ENCODE measurements at regions not wholly inside any gene's neighbourhood (a gene's known extent, or its start where the extent isn't known, plus 50 kb on each side); places are given as distances from the start of the nearest gene placed in this dataset.
"Not testable (repeated sequence)": the region's sequence is repeated elsewhere in the genome, so short reads cannot be mapped to it uniquely, and the experiment has no call there.

DNA sequence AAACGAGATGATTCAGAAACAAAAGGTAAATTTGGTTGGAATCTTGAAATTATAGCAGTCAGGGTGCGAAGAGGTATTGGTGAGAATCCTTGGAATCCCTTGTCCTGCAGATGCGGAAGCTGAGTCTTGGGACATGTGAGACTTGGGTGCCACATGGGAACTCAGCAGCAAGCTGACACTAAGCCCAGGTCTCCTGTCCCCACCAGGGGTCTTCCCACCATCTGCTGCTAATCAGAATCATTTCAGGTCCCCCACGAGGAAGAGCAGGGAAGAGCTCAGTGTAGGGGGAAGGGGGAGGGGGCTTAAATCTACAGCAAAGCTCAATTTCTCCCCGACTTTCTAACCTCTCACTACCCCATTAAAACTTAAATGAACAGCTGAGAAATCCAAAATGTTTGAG is 126.1 kb upstream of the BMPER start:
- H3K9me3 ChIP-seq, result peaks cover 10% of the 10 kb centered on the region; the same call in 1 of the 2 replicates
- H3K36me3 ChIP-seq, result no peaks in the 10 kb centered on the region
- no peak overlapping the region for H3K4me3 ChIP-seq
- H3K27me3 ChIP-seq, result no peaks in the 10 kb centered on the region
- no peak for DNase-seq

DNA sequence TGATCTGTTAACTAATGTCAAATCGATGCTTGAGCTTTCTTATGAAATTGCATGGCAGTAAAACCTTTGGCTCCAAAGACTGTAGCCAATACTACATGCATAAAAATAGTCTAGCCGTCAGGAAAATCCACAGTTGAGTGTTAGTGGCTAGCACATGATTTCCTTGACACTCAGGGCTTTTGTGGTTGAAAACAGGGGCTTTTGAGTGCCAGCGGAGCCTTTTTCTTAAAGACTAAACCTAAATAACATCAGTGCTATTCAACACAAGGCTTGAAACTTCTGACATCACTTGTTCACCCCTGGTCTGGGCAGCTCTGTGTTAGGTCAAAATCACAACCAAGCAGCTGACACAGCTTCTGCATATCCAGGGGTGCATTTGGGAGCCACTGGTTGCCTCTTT is 124.2 kb upstream of the BMPER start:
- no peak for DNase-seq
- Histone ChIP-seq H3K4me3 (no peak overlapping the region), H3K9me3 (peaks cover 10% of the 10 kb centered on the region; the same call in 1 of the 2 replicates), H3K36me3 (no peaks in the 10 kb centered on the region), H3K27me3 (no peaks in the 10 kb centered on the region)

DNA sequence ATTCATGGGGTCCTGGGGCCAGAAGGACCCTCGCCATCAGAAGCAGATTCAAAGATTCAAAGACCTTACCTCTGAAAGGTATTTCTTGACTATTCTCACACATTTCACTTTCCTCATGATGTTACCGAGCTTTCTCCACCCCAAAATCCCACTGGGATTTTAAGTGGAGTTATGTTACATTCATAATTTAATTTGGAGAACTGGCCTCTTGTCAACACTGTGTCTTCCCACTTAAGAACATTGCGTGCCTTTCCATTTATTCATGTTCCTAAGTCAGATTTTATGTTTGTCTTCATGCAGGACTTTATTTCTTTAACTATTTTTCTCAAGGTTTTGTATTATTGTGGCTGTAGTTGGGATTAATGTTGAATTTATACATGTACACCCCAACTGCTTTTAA is 123.5 kb upstream of the BMPER start:
- H3K27me3 ChIP-seq, result no peaks in the 10 kb centered on the region
- no peak overlapping the region for H3K4me3 ChIP-seq
- no peaks in the 10 kb centered on the region for H3K36me3 ChIP-seq
- no peak for DNase-seq
- peaks cover 10% of the 10 kb centered on the region; the same call in 1 of the 2 replicates for H3K9me3 ChIP-seq

DNA sequence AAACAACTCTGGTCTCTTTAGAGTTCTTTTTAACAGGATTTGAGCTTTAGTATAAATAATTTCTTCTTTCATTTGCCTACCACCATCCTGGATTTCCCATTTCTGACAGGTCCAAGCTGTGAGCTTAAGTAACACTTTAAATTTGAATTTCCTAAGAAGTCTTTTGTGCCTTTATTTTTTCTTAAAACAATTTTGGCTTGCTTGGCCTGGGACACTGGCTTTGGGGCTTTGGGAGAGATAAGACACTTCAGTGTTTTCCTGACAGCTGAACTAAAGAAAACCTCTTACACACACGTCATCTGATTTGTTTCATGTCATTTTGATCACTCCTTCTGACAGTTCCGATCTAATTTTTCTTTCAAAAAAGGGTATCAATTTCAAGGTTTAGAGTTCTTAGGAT is 121.3 kb upstream of the BMPER start:
- Histone ChIP-seq H3K36me3 (no peaks in the 10 kb centered on the region), H3K4me3 (no peak overlapping the region), H3K9me3 (peaks cover 10% of the 10 kb centered on the region; the same call in 1 of the 2 replicates), H3K27me3 (no peaks in the 10 kb centered on the region)
- DNase-seq, result no peak

DNA sequence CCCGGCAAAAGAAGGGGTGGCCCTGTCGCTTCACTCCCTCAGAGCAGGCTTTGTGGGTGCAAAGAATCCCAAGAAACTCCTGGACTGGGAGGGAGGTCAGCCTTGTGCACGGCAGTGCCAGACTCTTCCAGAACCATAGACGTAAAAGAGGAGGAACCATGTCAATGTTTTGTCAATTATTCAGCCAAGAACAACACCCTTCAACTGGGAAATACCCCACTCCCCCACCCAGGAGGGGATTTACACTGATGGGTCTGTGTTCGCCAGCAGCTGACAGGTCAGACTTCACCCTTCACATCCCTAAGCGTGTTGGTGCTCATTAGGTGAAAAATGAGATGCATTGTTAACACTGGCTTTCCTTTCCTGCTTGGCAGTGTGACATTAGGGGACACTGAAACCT is 116.8 kb upstream of the BMPER start:
- peaks cover 2% of the 10 kb centered on the region; the same call in 1 of the 2 replicates for H3K9me3 ChIP-seq
- no peaks in the 10 kb centered on the region for H3K27me3 ChIP-seq
- no peaks in the 10 kb centered on the region for H3K36me3 ChIP-seq
- DNase-seq, result no peak
- H3K4me3 ChIP-seq, result no peak overlapping the region

DNA sequence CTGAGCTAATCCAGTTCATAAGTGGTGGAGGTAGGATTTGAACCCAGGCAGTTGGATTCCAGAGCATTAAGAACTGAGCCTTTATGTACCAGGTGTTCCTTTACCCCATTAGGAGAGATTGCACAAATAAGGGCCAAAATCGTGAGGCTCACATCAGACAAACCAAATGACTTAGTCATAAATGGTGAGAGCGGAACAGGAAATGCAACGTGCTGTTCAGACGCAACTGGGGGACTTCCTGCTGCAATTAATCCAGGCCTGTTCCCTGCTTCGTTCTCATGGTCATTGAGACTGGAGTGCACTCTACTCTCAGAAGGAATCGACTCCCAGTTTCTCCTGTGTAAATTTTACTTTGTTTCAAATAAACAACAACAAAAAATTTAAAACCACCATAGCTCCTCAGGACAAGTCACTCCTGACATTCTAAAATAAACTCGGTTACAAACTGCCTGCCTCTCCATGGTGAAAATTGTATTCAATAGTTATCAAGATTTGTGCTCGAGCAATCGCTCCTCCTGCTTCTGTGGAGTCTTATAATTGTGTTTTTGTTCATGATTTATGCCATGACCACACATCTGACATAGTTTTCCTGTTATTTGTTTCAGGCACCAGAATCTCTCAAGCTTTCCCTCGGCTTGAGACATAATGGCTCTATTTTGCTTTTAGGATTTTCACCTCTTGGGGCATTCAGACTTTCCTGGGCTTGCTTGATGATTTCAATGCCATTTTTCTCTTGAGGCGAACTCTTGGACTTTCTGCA is 115.3 kb upstream of the BMPER start:
- no peak for DNase-seq
- no peaks in the 10 kb centered on the region for H3K36me3 ChIP-seq
- no peaks in the 10 kb centered on the region for H3K9me3 ChIP-seq
- no peaks in the 10 kb centered on the region for H3K27me3 ChIP-seq
- no peak overlapping the region for H3K4me3 ChIP-seq

DNA sequence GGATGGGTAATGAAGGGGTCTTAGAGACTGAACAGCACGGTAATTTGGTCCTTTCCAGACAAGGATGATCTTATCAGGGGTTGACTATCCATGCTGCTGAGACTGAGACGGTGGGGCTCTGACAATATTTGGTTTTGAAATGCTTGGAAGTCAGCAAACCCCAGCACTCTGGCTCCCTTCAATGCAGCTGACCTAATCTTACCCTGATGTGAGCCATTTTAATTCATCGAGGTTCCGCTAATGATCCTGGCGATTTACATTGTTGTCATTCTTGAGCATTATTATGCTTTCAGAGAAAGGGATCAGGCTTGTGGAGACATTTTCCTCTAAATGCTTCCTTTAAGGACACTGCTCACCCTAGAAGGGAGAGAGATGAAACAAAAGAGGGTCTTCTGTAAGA is 114.6 kb upstream of the BMPER start:
- no peaks in the 10 kb centered on the region for H3K27me3 ChIP-seq
- H3K9me3 ChIP-seq, result no peaks in the 10 kb centered on the region
- H3K4me3 ChIP-seq, result no peak overlapping the region

DNA sequence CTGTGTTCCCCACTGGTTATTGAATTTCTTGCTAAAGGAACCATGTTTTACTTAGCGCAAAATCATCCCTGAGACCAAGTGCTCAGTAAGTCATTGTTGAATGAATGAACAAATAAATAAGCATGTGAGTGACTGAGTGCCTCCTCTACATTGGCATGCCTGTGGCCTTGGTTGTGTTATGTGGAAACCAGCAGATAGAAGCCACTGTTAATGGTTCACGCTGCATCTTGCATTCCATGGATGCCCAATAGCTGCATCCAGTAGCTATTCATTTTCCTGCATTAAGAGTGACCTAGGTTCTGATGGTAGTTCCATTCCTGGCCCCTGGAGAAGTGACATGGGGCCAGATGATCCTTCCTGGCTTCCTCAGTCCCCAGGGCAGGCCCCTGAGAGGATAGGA is 113.3 kb upstream of the BMPER start:
- Histone ChIP-seq H3K36me3 (no peaks in the 10 kb centered on the region), H3K4me3 (no peak overlapping the region), H3K27me3 (no peaks in the 10 kb centered on the region), H3K9me3 (no peaks in the 10 kb centered on the region)
- DNase-seq, result no peak

More for the DNA sequence above, 114.6 kb upstream of the BMPER start:
- no peak for DNase-seq
- H3K36me3 ChIP-seq, result no peaks in the 10 kb centered on the region

DNA sequence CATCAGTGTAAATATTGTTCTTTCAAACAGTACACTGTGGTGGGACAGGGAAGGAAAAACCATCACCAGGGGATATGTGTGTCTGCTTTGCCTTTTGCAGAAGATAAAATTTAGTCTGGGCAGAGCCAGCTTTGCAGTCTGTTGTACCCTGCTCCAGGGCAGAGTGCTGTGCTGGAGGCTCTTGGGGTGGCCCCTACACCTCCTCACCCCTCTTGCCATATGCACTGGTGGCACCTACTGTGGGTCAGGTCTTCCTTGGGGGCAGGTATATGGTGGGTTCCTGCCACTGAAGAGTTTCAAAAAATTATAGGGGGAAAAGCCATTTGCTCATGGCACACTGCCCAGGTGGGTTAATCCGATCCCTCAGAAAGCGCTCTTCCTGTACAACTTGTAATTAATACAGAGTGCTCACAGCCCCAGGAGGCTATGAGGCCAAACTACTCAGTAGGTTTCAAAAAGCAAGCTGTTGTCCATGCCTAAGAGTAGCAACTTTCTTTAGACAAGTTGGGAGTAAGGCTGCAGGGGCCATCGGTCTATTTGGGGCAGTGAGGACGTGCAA is 112.7 kb upstream of the BMPER start:
- DNase-seq, result no peak
- Histone ChIP-seq H3K27me3 (no peaks in the 10 kb centered on the region), H3K9me3 (no peaks in the 10 kb centered on the region)

DNA sequence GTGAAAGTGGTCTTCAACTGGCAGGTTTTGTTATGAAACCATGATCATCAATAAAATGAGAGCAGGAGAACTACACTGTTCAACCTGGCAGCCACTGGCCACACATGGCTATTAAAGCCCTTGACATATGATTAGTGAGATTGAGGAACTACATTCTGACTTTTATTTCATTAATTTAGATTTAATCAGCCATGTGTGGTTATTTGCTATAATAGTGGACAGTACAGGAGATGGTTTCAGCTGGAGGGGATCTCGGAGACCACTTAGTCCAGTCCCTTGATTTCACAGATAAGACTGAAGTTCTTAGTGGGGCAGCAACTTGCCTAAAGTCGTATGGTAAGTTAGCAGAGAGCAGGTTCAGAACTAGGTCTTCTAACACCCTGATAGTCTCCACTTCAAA is 111.7 kb upstream of the BMPER start:
- Histone ChIP-seq H3K9me3 (no peaks in the 10 kb centered on the region), H3K27me3 (no peaks in the 10 kb centered on the region), H3K36me3 (no peaks in the 10 kb centered on the region), H3K4me3 (no peak overlapping the region)
- no peak for DNase-seq

More for the DNA sequence above, 112.7 kb upstream of the BMPER start:
- Histone ChIP-seq H3K4me3 (no peak overlapping the region), H3K36me3 (no peaks in the 10 kb centered on the region)

DNA sequence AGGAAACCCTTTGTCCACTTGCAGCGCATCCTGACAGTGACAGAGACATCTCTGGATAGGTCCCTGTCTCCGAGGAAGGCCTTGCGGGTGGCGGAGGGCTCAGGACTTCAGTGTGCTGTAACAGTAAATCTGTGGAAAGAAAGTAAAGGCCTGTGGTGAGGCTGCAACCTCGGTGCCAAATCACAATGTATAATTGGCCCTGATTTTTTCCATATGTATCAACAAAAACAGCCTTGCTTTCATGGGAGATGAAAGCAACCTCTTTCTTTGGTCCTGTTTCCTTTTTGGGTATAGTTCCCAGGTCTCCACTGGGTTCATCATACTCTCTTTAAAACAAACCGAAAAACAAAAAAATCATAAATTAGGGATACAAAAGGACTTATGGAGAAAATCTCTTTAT is 110.9 kb upstream of the BMPER start:
- Histone ChIP-seq H3K36me3 (no peaks in the 10 kb centered on the region), H3K9me3 (no peaks in the 10 kb centered on the region), H3K27me3 (no peaks in the 10 kb centered on the region), H3K4me3 (no peak overlapping the region)
- DNase-seq, result no peak

DNA sequence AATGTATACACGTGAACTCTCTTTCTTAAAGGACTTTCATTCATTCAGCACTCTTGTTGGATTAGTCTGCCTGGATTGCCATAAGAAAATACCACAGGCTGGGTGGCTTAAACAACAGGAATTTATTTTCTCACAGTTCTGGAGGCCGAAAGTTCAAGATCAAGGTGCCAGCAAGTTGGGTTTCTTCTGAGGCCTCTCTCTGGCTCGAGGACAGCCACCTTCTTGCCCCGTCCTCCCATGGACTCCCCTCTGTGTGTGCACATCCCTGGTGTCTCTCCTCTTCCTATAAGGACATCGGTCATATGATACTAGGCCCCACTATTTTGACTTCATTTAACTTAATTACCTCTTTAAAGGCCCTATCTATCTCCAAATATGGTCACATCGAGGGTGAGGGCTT is 110.4 kb upstream of the BMPER start:
- no peaks in the 10 kb centered on the region for H3K36me3 ChIP-seq
- no peaks in the 10 kb centered on the region for H3K9me3 ChIP-seq
- DNase-seq, result no peak
- H3K27me3 ChIP-seq, result no peaks in the 10 kb centered on the region
- H3K4me3 ChIP-seq, result no peak overlapping the region

DNA sequence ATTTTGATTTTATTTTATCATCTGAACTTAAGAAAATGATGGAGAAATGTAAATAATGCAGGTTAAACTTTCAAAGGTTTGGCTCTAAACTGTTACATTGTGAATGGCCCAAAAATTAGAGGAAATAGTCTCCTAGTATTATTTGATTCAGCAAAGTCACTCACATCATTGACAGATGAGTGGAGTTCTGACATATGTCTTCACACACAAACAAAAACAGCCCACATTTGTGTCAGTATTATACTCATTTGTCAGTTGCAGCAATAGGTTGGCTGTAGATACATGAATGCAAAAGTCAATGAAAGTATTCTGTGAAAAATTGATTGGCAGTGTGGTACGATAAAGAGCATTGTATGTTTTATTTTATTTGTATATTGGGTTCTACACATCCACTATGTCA is 108.8 kb upstream of the BMPER start:
- H3K4me3 ChIP-seq, result no peak overlapping the region
- no peaks in the 10 kb centered on the region for H3K9me3 ChIP-seq
- no peak for DNase-seq
- H3K27me3 ChIP-seq, result no peaks in the 10 kb centered on the region
- H3K36me3 ChIP-seq, result no peaks in the 10 kb centered on the region

DNA sequence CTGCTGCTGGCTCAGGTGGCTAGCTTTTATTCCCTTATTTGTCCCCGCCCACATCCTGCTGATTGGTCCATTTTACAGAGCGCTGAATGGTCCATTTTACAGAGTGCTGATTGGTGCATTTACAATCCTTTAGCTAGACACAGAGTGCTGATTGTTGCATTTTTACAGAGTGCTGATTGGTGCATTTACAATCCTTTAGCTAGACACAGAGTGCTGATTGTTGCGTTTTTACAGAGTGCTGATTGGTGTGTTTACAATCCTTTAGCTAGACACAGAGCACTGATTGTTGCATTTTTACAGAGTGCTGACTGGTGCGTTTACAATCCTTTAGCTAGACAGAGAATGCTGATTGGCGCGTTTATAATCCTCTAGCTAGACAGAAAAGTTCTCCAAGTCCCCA is 107.8 kb upstream of the BMPER start:
- H3K9me3 ChIP-seq, H3K4me3 ChIP-seq, H3K36me3 ChIP-seq, H3K27me3 ChIP-seq, DNase-seq: not testable (repeated sequence)

DNA sequence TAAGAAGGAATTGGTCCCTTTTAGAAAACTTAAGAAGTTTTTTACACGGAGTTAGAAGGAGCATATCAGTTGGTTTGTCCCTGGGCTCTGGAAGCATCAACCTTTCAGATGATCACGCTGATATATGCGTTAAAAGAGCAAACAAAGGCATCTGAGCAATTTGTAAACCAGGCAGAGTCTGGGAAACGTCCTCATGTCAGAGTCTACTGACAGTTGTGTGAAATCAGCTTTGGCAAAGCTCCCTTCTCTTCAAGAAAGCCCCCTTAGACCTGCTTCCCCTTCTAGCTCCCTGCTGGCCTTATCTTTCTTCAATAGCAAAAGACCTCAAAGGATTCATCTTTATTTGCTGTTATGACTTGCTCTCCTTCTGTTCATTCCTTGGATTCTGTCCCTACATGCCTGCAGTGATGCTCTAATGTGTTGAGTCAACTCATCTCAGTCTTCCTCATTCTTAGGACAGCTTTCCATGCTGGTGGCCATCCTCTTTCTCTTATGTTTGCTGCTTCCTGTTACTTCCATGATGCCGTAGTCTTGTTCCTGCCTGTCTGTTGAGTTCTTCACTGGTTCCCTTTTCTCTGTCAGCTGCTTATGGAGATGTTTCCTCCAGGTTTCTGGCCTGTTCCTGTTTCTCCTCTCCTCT is 106.5 kb upstream of the BMPER start:
- H3K9me3 ChIP-seq, result no peaks in the 10 kb centered on the region
- DNase-seq, result no peak
- no peak overlapping the region for H3K4me3 ChIP-seq
- H3K27me3 ChIP-seq, result no peaks in the 10 kb centered on the region
- no peaks in the 10 kb centered on the region for H3K36me3 ChIP-seq

DNA sequence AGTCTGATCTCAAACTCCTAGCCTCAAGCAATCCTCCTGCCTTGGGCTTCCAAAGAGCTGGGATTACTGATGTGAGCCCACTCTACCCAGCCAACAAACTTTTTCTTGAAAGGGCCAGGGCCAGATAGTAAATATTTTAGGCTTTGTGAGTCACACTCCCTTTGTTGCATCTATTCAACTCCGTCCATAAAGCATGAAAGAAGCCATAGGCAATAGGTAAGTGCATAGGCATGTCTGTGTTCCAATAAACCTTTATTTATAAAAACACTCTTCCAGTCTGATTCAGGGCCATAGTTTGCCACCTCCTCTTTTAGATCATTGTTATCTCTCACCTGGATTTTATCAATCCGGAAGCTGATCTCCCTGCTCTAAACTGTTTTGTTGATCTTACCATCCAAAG is 105.6 kb upstream of the BMPER start:
- Histone ChIP-seq H3K27me3 (no peaks in the 10 kb centered on the region), H3K9me3 (no peaks in the 10 kb centered on the region), H3K36me3 (no peaks in the 10 kb centered on the region), H3K4me3 (no peak overlapping the region)
- DNase-seq, result no peak

DNA sequence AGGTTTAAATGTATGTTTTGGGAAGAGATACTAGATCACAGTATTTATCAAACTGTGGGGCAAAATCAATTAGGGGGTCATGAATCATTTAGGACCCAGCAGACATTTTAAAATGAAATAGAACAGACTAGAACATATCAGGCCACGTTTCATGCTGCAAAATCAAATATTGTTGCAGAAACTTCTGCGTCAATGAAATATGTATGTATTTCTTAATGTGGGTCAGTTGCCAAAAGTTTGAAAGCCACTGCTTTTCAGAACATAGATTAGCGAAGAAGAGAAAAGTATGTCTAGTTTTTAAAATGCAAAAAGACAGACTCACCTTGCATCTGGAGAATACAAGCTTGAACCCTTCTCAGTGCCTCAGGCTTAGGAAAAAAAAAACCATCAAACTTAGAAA is 102.7 kb upstream of the BMPER start:
- DNase-seq, result no peak
- Histone ChIP-seq H3K9me3 (no peaks in the 10 kb centered on the region), H3K36me3 (no peaks in the 10 kb centered on the region), H3K4me3 (no peak overlapping the region), H3K27me3 (no peaks in the 10 kb centered on the region)

DNA sequence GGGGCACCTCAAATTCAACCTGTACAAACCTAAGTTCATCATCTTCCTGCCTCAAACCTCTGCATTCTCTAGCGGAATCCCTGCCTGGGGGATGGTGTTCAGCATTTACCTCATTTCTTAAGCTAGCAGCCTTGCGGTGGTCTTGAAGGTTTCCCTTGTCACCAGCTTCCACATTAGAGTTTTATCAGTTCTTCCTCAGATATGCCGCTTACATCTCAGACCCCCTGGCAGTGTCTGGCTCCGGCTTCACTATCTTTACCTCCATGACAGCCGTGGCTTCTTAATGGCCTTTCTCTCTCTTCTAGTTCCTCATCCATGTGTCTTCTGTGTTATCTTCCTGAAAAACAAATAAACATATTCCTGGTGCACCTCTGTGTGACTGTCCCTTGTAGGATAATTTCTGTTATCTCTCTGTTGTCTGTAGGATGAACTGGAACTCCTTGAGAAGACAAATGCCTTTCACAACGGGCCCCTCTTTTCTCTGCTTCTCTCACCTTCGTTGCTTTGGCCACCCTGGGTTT is 101.1 kb upstream of the BMPER start:
- H3K36me3 ChIP-seq, result no peaks in the 10 kb centered on the region
- H3K27me3 ChIP-seq, result no peaks in the 10 kb centered on the region
- H3K9me3 ChIP-seq, result no peaks in the 10 kb centered on the region
- no peak overlapping the region for H3K4me3 ChIP-seq
- DNase-seq, result no peak
